Urinary bladder (tissue), 3 donors: ENCODE measurements at regions not wholly inside any gene's neighbourhood (a gene's known extent, or its start where the extent isn't known, plus 50 kb on each side); places are given as distances from the start of the nearest gene placed in this dataset.

ENCODE experiments used
- DNase-seq: peaks from one replicate; pipeline ENCODE4 v3.0.0-alpha.2; 2015; ENCODE audit errors: extremely low spot score
- H3K27ac ChIP-seq: one replicate; pipeline ENCODE4 v1.5.1; 2013; ENCODE audit warnings: low read depth, mild to moderate bottlenecking, moderate library complexity
- H3K36me3 ChIP-seq: one replicate; pipeline ENCODE4 v1.6.1; 2013; ENCODE audit warnings: mild to moderate bottlenecking, moderate library complexity; ENCODE audit not compliant: insufficient read depth
- H3K4me1 ChIP-seq: one replicate; pipeline ENCODE4 v1.6.1; 2013; ENCODE audit warnings: mild to moderate bottlenecking, moderate library complexity; ENCODE audit not compliant: insufficient read depth
- H3K4me3 ChIP-seq: one replicate; pipeline ENCODE4 v1.5.1; 2013; ENCODE audit warnings: low read depth, low read length
- WGBS: extraction: QIAGEN DNeasy Blood & Tissue Kit; methylation state at CpG from one replicate; pipeline ENCODE4 v1.1.7; 2013; 5-methylcytosine and 5-hydroxymethylcytosine counted together
- donor health status: healthy with polysubstance abuse.
- donor health status: healthy.

GRCh38 chr16:13429416-13429815 is 490.5 kb upstream of the ERCC4 start:
- WGBS = 76% methylated on average over 1 of the region's 1 CpG

DNA sequence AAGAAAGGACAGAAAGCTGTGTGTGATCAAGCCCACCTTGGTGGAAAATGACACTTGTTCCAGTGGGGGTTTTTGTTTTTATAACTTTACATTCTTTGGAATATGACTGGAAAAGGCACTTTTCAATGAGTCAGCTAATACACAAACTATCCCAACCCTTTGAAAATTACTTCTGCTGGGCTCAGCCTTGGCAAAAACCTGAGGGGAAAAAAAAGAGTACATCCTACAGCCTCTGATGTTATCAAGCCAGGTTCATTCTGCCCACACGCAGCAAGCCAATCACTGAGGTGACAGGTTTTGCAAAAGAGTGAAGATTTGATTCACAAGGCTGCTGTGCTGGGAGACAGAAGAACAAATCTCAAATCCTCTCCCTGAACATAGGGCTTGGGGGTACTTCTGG is 484.5 kb upstream of the ERCC4 start:
- no peaks in the 10 kb centered on the region for H3K36me3 ChIP-seq
- peaks cover 2% of the 10 kb centered on the region for H3K4me1 ChIP-seq
- no peak overlapping the region for H3K27ac ChIP-seq
- no peak for DNase-seq
- no peak overlapping the region for H3K4me3 ChIP-seq
- WGBS = 60% methylated on average over 1 of the region's 1 CpG

More at GRCh38 chr16:13429416-13429815, 490.5 kb upstream of the ERCC4 start:
- no peak for DNase-seq
- no peaks in the 10 kb centered on the region for H3K4me1 ChIP-seq
- no peaks in the 10 kb centered on the region for H3K36me3 ChIP-seq
- no peak overlapping the region for H3K27ac ChIP-seq
- H3K4me3 ChIP-seq = no peak overlapping the region

GRCh38 chr16:13435873-13436474 is 484.0 kb upstream of the ERCC4 start:
- DNase-seq = no peak
- Histone ChIP-seq H3K36me3 (no peaks in the 10 kb centered on the region), H3K4me3 (no peak overlapping the region), H3K4me1 (peaks cover 2% of the 10 kb centered on the region), H3K27ac (no peak overlapping the region)
- WGBS = 62% methylated on average over 3 of the region's 3 CpGs

DNA sequence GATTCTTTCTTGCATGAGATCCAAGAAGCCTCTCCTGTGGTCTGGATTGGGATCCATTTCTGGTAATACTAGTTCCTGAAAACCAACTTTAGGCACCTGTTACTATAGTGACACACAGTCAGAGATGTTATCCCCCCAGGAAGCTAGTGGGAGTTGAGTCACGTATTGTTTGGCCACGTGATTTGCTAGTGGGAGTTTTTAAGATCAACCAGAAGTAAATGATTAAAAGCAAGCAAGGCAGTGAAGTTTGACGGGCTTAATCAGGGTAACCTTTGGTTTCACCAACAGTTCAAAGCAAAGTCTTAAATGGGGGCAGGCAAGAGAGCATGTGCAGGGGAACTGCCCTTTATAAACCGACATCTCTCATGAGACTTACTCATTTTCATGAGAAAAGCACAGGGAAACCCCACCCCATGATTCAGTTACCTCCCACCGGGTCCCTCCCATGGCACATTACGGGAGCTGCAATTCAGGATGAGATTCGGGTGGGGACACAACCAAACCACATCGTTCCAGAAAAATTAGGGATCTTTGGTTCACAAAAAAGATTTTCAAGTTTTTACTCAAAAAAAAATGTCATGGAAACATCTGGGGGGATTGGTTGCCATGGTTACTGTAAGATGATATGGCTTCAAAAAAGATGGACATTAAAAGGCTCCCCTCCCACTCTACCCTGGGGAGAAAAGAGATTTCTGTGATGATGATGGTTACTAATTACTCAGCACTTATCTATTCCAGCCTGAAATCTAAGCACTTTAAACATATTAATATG is 483.1 kb upstream of the ERCC4 start:
- peak; percentile 32 for DNase-seq
- H3K27ac ChIP-seq = no peak overlapping the region
- H3K4me3 ChIP-seq = no peak overlapping the region
- WGBS = 58% methylated on average over 8 of the region's 8 CpGs
- no peaks in the 10 kb centered on the region for H3K36me3 ChIP-seq
- H3K4me1 ChIP-seq = peaks cover 2% of the 10 kb centered on the region

DNA sequence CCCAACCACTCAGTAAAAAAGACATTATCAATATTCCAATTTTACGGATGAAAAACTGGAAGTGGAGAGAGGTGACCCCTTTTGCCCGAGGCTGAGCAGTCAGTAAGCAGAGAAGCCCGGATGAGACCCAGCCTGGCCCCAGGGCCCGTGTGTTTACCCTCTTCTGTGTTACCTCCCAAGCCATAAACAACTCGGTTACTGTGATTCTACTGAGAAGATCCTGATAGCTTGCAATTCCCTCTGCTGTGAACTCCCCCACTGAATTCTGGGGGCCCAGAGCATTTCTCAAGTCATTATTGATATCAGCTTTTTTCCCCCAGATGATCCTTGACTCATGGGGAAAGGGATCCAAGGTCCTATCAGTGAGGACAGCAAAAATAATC is 482.6 kb upstream of the ERCC4 start:
- no peak overlapping the region for H3K27ac ChIP-seq

GRCh38 chr16:13438064-13438463 is 481.9 kb upstream of the ERCC4 start:
- Histone ChIP-seq H3K4me1 (peaks cover 2% of the 10 kb centered on the region), H3K27ac (no peak overlapping the region), H3K36me3 (no peaks in the 10 kb centered on the region), H3K4me3 (no peak overlapping the region)
- DNase-seq = no peak
- WGBS = 69% methylated on average over 6 of the region's 6 CpGs

More for the DNA sequence above, 482.6 kb upstream of the ERCC4 start:
- Histone ChIP-seq H3K4me1 (peaks cover 2% of the 10 kb centered on the region), H3K36me3 (no peaks in the 10 kb centered on the region), H3K4me3 (no peak overlapping the region)
- 45% methylated on average over 5 of the region's 5 CpGs for WGBS
- DNase-seq = no peak

DNA sequence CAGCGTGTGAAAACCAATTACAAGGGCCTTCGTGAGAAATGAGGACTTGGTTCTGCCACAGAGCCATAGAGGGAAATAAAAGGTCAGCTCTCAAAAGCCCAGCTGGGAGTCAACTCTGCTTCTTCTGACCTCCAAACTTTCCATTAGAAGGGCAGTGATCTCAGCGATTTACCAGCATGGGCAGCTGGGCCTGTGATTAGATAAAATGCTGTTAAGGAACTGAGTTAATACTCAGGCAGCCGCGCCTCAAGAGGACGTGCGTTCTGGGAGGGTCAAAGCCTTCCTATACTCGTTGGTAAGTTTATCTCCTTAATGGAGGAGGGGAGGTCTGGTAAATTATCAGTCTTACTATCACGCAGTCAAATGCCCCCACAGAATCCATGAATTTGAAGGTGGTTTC is 480.2 kb upstream of the ERCC4 start:
- DNase-seq = no peak
- Histone ChIP-seq H3K27ac (no peak overlapping the region), H3K4me3 (no peak overlapping the region), H3K36me3 (no peaks in the 10 kb centered on the region), H3K4me1 (peaks cover 2% of the 10 kb centered on the region)
- 49% methylated on average over 9 of the region's 9 CpGs for WGBS

DNA sequence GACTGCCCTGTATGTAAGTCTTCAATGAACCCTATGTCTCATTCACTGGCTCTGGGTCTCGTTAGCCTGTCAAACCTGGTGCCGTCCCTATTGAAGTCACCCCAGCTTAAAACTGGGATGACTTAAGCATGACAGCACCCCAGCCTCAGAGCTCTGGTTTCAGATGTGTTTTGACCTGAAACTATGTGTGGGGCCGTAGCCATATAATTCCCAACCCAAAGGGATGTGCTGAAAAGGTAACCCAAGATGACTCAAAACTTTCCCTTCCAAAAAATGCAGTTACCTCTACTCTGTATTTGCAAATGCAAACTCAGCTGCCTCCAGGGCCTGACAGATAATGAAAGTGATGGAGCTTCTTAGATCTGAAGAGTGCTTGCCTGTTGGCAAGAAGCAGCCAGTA is 478.3 kb upstream of the ERCC4 start:
- 66% methylated on average over 3 of the region's 3 CpGs for WGBS
- DNase-seq = no peak
- no peak overlapping the region for H3K4me3 ChIP-seq
- peaks cover 2% of the 10 kb centered on the region for H3K4me1 ChIP-seq
- H3K36me3 ChIP-seq = no peaks in the 10 kb centered on the region
- H3K27ac ChIP-seq = no peak overlapping the region

- no peak overlapping the region for H3K4me3 ChIP-seq
- H3K4me1 ChIP-seq = no peaks in the 10 kb centered on the region
- H3K27ac ChIP-seq = no peak overlapping the region
- 14% methylated on average over 4 of the region's 4 CpGs for WGBS
- no peak for DNase-seq
- no peaks in the 10 kb centered on the region for H3K36me3 ChIP-seq
Observed at GRCh38 chr16:13448346-13448745, 471.6 kb upstream of the ERCC4 start.

DNA sequence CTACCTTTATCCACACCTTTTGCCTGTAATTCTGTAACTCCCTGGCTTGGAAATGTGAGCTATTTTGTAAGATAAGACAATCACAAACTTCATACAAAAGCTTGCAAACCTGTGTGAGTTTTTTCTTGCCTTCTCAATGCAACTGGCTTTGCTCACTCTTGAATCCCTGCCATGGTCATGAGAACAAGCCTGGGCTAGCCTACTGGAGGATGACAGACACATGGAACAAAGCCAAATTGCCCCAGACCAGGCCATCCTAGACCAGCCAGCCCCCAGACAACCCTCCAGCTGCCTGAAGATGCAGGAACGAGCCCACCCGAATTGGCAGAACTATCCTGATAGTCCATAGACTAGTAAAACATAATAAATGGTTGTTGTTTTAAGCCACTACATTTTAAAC is 466.6 kb upstream of the ERCC4 start:
- 56% methylated on average over 2 of the region's 2 CpGs for WGBS
- no peaks in the 10 kb centered on the region for H3K36me3 ChIP-seq
- no peaks in the 10 kb centered on the region for H3K4me1 ChIP-seq
- H3K27ac ChIP-seq = no peak overlapping the region
- DNase-seq = no peak
- no peak overlapping the region for H3K4me3 ChIP-seq

DNA sequence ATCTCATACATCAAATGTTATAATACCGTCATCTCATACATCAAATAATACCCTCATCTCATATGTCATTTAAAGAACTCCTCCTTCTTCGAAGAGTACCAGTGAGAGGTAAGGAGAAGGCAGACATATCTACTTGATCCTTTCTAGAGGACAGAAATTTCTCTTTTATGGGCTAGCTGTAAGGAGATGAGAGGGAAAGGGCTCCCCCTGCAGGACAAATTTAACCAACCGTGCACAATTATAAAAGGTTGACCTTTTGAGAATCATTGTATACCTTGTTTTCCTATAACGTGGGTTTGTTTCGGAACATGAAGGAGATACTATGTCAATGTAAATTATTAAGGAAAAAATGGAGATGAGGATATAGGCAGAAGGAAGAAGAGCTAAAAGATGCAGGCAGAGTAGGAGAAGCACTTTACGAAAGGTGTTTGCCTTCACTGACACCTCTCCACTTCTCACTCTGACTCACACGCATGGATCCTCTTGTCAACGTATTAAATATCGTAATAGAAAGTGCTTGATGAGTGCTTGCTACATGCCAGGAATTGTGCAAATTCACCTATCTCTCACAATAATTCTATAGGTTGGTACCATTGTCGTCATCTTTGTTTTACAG is 465.9 kb upstream of the ERCC4 start:
- DNase-seq = no peak
- Histone ChIP-seq H3K4me3 (no peak overlapping the region), H3K27ac (no peak overlapping the region), H3K4me1 (no peaks in the 10 kb centered on the region), H3K36me3 (no peaks in the 10 kb centered on the region)
- WGBS = 63% methylated on average over 10 of the region's 10 CpGs

- H3K27ac ChIP-seq = no peak overlapping the region
- H3K4me1 ChIP-seq = no peaks in the 10 kb centered on the region
- DNase-seq = no peak
- WGBS = 70% methylated on average over 5 of the region's 5 CpGs
- no peaks in the 10 kb centered on the region for H3K36me3 ChIP-seq
- H3K4me3 ChIP-seq = no peak overlapping the region
Observed at GRCh38 chr16:13463619-13464018, 456.3 kb upstream of the ERCC4 start.

DNA sequence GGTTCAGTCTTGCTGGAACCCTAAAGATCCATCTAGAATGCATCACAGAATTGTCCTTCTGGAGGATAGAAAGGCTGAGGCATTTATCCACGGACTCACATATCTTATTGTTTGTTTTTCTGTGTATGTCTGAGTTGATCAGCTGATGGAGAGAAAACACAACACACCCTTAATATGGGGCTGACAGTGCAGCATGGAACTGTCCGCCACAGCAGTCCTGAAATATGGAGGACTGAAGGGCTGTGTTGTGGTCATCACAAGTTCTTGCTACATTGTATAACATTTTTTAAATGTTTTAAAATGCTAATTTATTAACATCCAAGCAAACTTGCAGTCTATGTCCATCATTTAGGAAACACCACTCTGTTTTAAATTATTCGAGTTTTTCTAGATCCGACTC is 448.9 kb upstream of the ERCC4 start:
- no peak overlapping the region for H3K4me3 ChIP-seq
- 70% methylated on average over 4 of the region's 4 CpGs for WGBS
- no peaks in the 10 kb centered on the region for H3K36me3 ChIP-seq
- no peak overlapping the region for H3K27ac ChIP-seq
- DNase-seq = no peak
- H3K4me1 ChIP-seq = no peaks in the 10 kb centered on the region

GRCh38 chr16:13478991-13479390 is 441.0 kb upstream of the ERCC4 start:
- DNase-seq = no peak
- Histone ChIP-seq H3K4me3 (no peak overlapping the region), H3K4me1 (no peaks in the 10 kb centered on the region), H3K27ac (no peak overlapping the region), H3K36me3 (no peaks in the 10 kb centered on the region)
- 33% methylated on average over 4 of the region's 4 CpGs for WGBS
